ENCODE measurements at regions not wholly inside any gene's neighbourhood (a gene's known extent, or its start where the extent isn't known, plus 50 kb on each side); places are given as distances from the start of the nearest gene placed in this dataset.

DNA sequence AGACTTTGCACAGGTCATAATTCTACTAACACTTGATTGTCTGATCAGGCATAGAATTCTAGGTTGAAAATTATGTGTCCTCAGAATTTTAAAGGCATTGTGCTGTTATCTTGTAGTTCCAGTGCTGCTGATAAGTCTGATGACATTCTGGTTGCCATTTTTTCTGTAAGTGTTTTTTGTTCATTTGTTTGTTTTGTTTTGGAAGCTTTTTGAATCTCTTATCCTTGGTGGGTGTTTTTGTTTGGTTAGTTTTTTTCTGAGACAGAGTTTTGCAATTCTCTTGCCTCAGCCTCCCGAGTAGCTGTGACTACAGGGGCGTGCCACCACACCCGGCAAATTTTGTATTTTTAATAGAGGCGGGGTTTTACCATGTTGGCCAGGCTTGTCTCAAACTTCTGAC lies 178.9 kb downstream of the CCDC71L start:
- DNase-seq (ENCODE audit: low read depth): no peak

GRCh38 chr7:106480616-106481031 lies 180.3 kb downstream of the CCDC71L start:
- no peak for DNase-seq (ENCODE audit: low read depth)

DNA sequence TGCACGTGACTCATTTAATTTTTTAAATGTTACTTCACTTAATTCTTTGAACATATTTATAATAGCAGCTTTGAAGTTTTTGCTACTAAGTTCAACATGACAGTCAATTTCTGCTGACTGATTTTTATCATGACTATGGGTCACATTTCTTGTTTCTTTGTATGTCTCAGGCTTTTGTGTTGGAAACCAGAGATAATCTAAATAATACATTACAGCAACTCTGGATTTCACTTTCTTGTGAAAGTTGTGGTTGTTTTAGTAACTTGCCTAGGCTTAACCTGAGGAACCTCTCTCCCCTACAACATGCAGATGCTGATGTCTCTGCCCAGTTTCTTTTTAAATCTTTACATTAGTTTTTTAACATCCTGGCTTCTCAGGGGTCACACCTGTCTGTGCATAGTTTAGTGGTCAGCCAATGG lies 180.8 kb downstream of the CCDC71L start:
- no peak for DNase-seq (ENCODE audit: low read depth)

- DNase-seq (ENCODE audit: low read depth): no peak
Observed at GRCh38 chr7:106476751-106477150, 184.2 kb downstream of the CCDC71L start.

- no peak for DNase-seq (ENCODE audit: low read depth)
Observed at GRCh38 chr7:106472741-106473140, 188.0 kb upstream of the NAMPT start.

- no peak for DNase-seq (ENCODE audit: low read depth)
Observed at GRCh38 chr7:106471686-106472440, 187.1 kb upstream of the NAMPT start.

GRCh38 chr7:106471021-106471420 lies 186.2 kb upstream of the NAMPT start:
- no peak for DNase-seq (ENCODE audit: low read depth)

DNA sequence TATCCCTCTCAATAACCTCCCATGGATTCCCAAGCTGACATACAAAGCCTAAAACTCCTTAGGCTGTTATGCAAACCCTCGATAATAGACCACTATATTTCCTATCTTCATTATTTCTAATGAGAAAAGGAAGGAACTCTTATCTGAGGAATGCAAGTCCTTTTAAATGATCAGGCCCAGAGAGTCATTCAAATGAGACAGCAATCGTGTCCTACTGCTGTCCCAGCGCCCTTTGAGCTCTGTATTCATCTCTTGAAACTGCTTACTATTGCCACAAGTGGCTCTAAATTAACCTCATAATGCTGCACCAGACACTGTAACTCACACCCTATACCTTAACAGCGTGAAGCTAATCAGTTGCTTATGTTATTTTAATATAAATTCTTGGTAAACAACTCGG lies 182.1 kb upstream of the NAMPT start:
- no peak for DNase-seq (ENCODE audit: low read depth)

DNA sequence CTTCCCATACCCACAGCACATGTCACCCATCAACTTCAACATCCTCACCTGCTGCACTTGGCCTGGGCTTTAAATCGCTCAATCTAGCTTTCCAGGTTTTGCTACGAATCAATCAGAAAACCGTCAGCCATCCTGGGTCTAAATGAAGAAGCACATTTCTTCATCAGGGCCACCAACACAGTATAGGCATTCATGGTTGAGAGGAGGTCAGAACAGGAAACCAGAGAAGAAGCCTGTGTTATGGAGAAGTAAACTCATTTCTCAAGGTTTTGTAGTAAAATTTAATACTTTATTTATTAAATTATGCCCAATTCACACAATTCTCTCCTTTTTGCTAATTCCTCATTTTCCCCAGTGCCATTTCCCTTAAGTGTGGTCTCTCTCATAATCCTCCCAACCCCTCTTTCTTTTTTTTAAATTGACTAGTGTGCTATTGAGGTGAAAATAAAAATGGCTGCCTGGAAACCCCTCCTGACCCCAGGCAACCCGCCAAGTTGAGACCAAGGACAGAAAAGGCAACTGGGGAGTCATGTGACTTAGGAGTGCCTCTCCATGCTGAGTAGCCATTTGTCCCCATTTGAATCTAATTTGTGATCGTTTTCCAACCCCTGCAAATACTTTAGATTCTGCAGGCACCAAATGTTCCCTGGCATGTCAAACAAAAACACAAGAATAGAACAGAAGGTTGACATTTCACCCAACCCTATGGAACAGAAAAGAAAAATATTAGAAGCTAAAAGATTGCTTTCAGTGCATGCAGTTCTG lies 181.1 kb upstream of the NAMPT start:
- DNase-seq (ENCODE audit: low read depth): no peak

GRCh38 chr7:106464651-106465050 lies 179.9 kb upstream of the NAMPT start:
- DNase-seq (ENCODE audit: low read depth): no peak

DNA sequence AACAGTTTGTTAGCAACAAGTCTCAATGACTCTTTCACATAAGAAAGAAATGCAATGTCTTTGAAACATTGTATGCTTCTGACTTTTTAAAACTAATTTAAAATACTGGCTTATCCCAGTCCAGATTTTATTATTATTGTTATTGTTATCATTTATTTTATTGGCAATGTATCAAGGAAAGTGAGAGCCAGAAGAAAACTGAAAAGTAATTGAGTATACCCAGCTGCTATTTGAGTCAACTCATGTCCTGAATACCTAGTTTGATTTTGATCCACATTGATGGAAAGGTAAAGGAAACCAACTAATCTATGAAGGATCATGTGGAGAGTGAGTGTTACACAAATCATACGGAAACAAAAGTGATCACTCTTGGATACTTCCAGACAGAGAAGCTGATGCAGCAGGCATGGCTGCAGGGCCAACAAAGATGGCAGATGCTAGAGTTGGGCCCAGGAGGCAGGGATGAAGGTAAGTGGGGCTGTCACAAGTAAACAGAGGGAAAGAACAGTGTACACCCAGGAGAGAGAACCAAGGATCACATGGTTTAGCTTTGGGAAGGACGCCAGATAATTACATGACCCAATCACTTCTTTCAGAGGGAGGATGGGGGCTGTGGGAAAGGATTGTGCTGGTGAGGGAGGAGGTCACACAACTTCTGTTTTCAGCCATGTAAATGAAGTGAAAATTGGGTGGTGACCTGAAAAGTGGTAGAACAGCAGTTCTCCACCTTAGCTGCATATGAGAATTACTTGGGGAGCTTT lies 179.2 kb upstream of the NAMPT start:
- DNase-seq (ENCODE audit: low read depth): no peak

DNA sequence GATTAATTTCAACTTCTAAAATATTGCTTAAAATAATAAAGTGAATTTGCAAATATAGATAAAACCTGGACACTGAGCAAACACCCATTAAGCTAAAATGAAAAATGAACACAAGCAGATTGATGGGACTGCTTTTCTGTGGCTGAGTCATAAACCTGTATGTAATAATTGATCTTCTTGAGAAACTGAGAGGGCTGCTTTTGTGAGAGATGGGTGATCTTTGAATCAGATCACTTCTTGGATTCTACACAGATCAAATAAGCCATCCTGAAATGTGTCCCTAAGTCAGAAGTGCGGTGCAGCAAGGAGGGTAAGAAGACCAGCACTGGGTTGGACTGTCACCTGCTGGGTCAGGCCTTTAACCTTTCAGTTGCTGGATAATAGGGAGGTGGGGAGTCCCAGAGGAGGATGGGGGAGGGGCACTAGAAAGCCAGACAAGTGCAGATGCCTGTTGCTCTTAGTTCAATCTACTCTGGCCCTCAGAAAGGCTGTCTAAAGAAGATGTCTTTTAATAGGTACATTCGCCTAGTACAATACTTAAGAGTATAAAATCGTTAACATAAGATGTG lies 178.2 kb upstream of the NAMPT start:
- DNase-seq (ENCODE audit: low read depth): no peak

- DNase-seq (ENCODE audit: low read depth): no peak
Observed at GRCh38 chr7:106462365-106462859, 177.6 kb upstream of the NAMPT start.

GRCh38 chr7:106460792-106461254 lies 176.0 kb upstream of the NAMPT start:
- no peak for DNase-seq (ENCODE audit: low read depth)

GRCh38 chr7:106459397-106460072 lies 174.8 kb upstream of the NAMPT start:
- DNase-seq (ENCODE audit: low read depth): no peak

GRCh38 chr7:106457678-106458077 lies 172.9 kb upstream of the NAMPT start:
- DNase-seq (ENCODE audit: low read depth): no peak

DNA sequence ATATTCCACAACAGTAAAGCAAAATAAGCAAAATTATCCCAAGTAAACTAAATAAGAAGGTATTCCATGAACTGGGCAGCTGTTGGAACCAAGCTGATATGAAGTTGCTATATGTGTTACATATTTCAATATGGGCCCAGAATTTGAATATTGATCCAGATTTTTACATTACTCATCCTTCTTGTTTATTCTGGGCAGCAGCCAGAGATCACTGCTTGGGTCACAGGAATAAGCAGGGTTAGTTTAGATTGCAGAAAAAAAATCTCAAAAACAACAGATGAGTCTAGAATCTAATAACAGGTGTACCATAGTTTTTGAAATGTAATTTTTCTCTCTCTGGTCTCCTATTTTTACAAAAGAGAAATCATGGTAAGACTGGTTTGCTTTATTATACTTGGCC lies 171.5 kb upstream of the NAMPT start:
- no peak for DNase-seq (ENCODE audit: low read depth)

DNA sequence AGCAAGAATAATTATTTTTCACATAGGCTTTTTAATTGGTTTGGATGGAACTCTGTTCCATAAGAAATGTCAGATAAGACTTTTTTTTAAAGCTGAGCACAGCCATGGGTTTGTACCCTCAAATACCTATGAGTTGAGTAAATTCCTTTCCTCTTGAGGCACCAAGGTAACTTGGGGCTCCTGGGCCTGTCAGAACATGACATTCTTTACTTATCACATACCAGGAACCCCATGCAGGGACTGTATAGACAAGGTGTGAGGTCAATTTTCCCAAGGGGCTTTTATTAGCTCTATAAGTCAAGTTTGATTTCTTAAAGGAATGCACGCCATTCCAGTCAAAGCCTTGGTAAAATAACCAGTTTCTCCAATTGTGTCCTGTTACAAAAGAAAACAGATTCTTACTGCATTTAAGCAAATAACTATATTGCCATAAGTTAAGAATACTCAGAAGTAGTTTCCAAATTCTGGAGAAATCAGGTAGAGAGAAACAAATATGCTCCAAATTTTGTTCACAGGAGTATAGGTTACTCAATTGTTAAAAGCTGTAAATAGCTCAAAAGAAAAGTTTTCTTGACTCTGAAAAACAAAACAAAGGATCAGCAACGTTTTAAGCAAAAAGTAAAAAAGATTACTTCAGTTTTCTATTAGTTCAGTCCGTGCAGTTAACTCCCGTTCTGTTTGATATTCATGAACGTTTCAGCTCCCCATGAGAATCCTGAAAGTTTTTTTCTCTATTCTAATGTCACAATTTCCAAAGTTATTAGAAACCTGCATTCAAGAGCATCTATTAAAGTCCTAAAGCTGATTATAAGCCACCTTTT lies 167.5 kb upstream of the NAMPT start:
- DNase-seq (ENCODE audit: low read depth): no peak

- no peak for DNase-seq (ENCODE audit: low read depth)
Observed at GRCh38 chr7:106451171-106451570, 166.4 kb upstream of the NAMPT start.

DNA sequence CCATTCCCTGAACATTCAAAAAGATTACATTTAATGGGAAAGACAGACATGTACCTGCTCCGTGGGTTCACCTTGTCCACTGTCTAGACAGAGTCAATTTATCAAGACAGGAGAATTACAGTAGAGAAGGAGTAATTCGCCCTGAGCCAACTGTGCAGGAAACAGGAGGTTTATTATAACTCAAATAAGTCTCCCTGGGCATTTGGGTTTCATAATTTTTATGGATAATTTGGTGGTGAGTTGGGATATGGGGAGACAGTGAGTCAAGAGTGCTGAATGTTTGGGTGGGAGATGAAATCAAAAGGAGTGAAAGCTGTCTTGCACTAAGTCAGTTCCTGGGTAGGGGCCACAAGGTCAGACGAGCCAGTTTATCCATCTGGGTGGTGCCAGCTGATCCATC lies 165.9 kb upstream of the NAMPT start:
- no peak for DNase-seq (ENCODE audit: low read depth)
